K562 (cell line): ENCODE measurements at regions not wholly inside any gene's neighbourhood (a gene's known extent, or its start where the extent isn't known, plus 50 kb on each side); places are given as distances from the start of the nearest gene placed in this dataset.

Experiments used
- KDM1A ChIP-seq, 2 experiments: fragments of 450-650 bp; IDR thresholded peaks; 2 replicates each; pipeline ENCODE4 v1.6.1; 2016; ENCODE audit warnings: mild to moderate bottlenecking in 2 of 2
- PCBP1 ChIP-seq: fragments of 200-400 bp; formaldehyde crosslinking; IDR thresholded peaks from 2 replicates; pipeline ENCODE4 v1.6.1; 2018; ENCODE audit warnings: mild to moderate bottlenecking, low read depth, low read length; ENCODE audit not compliant: poor library complexity, severe bottlenecking

GRCh38 chr5:27103486-27103885 is 65.1 kb upstream of the CDH9 start:
- TF ChIP-seq KDM1A (IDR thresholded peaks at IDR 0.05) (no peak), PCBP1 (no peak)
